Neural cell (in vitro differentiated cells): ENCODE measurements at regions not wholly inside any gene's neighbourhood (a gene's known extent, or its start where the extent isn't known, plus 50 kb on each side); places are given as distances from the start of the nearest gene placed in this dataset.
"Not testable (repeated sequence)": the region's sequence is repeated elsewhere in the genome, so short reads cannot be mapped to it uniquely, and the experiment has no call there.

Experiments used
- CTCF ChIP-seq: fragments of 450-650 bp; IDR thresholded peaks from 2 replicates; pipeline ENCODE4 v1.5.1; 2014; ENCODE audit warnings: antibody characterized with exemption, mild to moderate bottlenecking, moderate library complexity; ENCODE audit not compliant: poor library complexity, severe bottlenecking
- EP300 ChIP-seq: fragments of 450-650 bp; conservative IDR thresholded peaks from 2 replicates; pipeline ENCODE4 v1.6.1; 2014; ENCODE audit warnings: antibody characterized with exemption, mild to moderate bottlenecking, moderate library complexity; ENCODE audit not compliant: poor library complexity, severe bottlenecking
- EZH2 ChIP-seq: fragments of 200-600, 300-800 bp; shearing (Covaris generic), sonication (generic); IDR thresholded peaks from 2 replicates; pipeline ENCODE4 v1.6.1; 2014; ENCODE audit warnings: antibody characterized with exemption, low read length, borderline replicate concordance, mild to moderate bottlenecking; ENCODE audit not compliant: insufficient read depth, poor library complexity, severe bottlenecking
- POLR2AphosphoS5 ChIP-seq: IDR thresholded peaks from 2 replicates; pipeline ENCODE4 v1.6.1; 2012
- RAD21 ChIP-seq: fragments of 450-650 bp; conservative IDR thresholded peaks from 2 replicates; pipeline ENCODE4 v1.6.1; 2014; ENCODE audit warnings: antibody characterized with exemption, mild to moderate bottlenecking, moderate library complexity
- TAF1 ChIP-seq: IDR thresholded peaks from 2 replicates; pipeline ENCODE4 v1.6.1; 2012; ENCODE audit warnings: low read depth
- TF ChIP-seq, protein P1 (sequence below): IDR thresholded peaks from 2 replicates; pipeline ENCODE4 v1.6.1; 2012; ENCODE audit warnings: borderline replicate concordance

DNA sequence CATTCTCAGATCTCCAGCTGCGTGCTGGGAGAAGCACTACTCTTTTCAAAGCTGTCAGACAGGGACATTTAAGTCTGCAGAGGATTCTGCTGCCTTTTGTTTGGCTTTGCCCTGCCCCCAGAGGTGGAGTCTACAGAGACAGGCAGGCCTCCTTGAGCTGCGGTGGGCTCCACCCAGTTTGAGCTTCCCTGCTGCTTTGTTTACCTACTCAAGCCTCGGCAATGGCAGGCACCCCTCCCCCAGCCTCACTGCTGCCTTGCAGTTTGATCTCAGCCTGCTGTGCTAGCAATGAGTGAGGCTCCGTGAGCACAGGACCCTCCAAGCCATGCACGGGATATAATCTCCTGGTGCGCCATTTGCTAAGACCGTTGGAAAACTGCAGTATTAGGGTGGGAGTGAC lies 518.8 kb upstream of the NRP1 start:
- not testable (repeated sequence) for TF ChIP-seq CTCF, EZH2, TAF1, EP300, RAD21, POLR2AphosphoS5
- TF ChIP-seq, protein P1, sequence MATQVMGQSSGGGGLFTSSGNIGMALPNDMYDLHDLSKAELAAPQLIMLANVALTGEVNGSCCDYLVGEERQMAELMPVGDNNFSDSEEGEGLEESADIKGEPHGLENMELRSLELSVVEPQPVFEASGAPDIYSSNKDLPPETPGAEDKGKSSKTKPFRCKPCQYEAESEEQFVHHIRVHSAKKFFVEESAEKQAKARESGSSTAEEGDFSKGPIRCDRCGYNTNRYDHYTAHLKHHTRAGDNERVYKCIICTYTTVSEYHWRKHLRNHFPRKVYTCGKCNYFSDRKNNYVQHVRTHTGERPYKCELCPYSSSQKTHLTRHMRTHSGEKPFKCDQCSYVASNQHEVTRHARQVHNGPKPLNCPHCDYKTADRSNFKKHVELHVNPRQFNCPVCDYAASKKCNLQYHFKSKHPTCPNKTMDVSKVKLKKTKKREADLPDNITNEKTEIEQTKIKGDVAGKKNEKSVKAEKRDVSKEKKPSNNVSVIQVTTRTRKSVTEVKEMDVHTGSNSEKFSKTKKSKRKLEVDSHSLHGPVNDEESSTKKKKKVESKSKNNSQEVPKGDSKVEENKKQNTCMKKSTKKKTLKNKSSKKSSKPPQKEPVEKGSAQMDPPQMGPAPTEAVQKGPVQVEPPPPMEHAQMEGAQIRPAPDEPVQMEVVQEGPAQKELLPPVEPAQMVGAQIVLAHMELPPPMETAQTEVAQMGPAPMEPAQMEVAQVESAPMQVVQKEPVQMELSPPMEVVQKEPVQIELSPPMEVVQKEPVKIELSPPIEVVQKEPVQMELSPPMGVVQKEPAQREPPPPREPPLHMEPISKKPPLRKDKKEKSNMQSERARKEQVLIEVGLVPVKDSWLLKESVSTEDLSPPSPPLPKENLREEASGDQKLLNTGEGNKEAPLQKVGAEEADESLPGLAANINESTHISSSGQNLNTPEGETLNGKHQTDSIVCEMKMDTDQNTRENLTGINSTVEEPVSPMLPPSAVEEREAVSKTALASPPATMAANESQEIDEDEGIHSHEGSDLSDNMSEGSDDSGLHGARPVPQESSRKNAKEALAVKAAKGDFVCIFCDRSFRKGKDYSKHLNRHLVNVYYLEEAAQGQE, result not testable (repeated sequence)
